Ectodermal cell (in vitro differentiated cells): ENCODE measurements at regions not wholly inside any gene's neighbourhood (a gene's known extent, or its start where the extent isn't known, plus 50 kb on each side); places are given as distances from the start of the nearest gene placed in this dataset.

Experiments used
- H3K27ac ChIP-seq: 2 replicates; pipeline ENCODE4 v1.7.0; 2013; ENCODE audit warnings: mild to moderate bottlenecking, low read depth, low read length; ENCODE audit not compliant: insufficient read depth, poor library complexity, severe bottlenecking
- H3K27me3 ChIP-seq: 2 replicates; pipeline ENCODE4 v1.7.0; 2013; ENCODE audit warnings: mild to moderate bottlenecking, low read length; ENCODE audit not compliant: insufficient read depth, control insufficient read depth, poor library complexity, severe bottlenecking
- H3K36me3 ChIP-seq: one replicate; pipeline ENCODE4 v1.7.0; 2013; ENCODE audit warnings: low read length; ENCODE audit not compliant: control insufficient read depth, insufficient read depth
- H3K4me1 ChIP-seq: one replicate; pipeline ENCODE4 v1.7.0; 2013; ENCODE audit warnings: low read length; ENCODE audit not compliant: control insufficient read depth, insufficient read depth
- H3K4me3 ChIP-seq: 2 replicates; pipeline ENCODE4 v1.7.0; 2013; ENCODE audit warnings: low read depth, low read length, control low read depth; ENCODE audit not compliant: insufficient read depth
- H3K9me3 ChIP-seq: 2 replicates; pipeline ENCODE4 v1.7.0; 2013; ENCODE audit warnings: mild to moderate bottlenecking, low read length, moderate library complexity; ENCODE audit not compliant: control insufficient read depth
- WGBS, 2 experiments: methylation state at CpG; one replicate each; pipeline ENCODE4 v1.1.7; 2013; ENCODE audit warnings: missing lambda C conversion rate in 2 of 2; 5-methylcytosine and 5-hydroxymethylcytosine counted together

- 92 to 95% methylated on average over 7 to 8 of the region's 8 CpGs for WGBS, 2 experiments
- Histone ChIP-seq H3K27me3 (no peaks in the 10 kb centered on the region), H3K36me3 (no peaks in the 10 kb centered on the region), H3K4me3 (no peak overlapping the region), H3K4me1 (no peaks in the 10 kb centered on the region), H3K9me3 (no peaks in the 10 kb centered on the region), H3K27ac (no peak overlapping the region)
Observed at GRCh38 chr14:34368115-34368970, 93.7 kb downstream of the SPTSSA start.

DNA sequence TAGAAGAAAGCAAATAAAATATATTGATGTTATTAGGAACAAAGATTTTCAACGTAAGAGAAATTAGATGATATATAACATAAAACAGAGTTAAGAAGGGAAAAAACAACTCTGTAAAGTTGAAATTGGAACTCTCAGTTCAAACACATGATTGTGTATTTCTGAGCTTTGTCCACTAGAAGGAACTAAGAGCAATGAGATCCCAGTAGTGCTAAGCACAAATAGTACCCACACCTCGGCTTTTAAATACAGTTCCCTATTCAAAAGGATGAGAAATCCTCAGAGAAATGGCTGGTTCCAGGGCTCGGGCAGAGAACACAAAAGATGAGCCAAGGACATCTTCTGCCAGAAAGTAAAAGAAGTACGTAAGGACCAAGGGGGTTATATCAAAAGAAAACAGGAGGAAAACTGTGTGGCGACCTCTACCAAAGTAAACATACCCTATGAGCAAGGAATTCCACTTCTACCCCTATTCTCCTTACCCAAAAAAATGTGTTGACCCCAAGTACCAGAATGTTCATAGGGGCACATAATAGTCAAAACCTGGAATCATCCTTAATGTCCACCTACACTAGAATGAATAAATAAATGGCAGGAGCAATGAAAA is 96.6 kb downstream of the SPTSSA start:
- 74 to 78% methylated on average over 4 to 5 of the region's 5 CpGs for WGBS, 2 experiments
- Histone ChIP-seq H3K27ac (no peak overlapping the region), H3K9me3 (no peaks in the 10 kb centered on the region), H3K27me3 (no peaks in the 10 kb centered on the region), H3K4me3 (no peak overlapping the region), H3K36me3 (no peaks in the 10 kb centered on the region), H3K4me1 (no peaks in the 10 kb centered on the region)

GRCh38 chr14:34364201-34364600 is 97.8 kb downstream of the SPTSSA start:
- Histone ChIP-seq H3K27me3 (no peaks in the 10 kb centered on the region), H3K4me3 (no peak overlapping the region), H3K9me3 (no peaks in the 10 kb centered on the region), H3K36me3 (no peaks in the 10 kb centered on the region), H3K27ac (no peak overlapping the region), H3K4me1 (no peaks in the 10 kb centered on the region)
- WGBS, 2 experiments, result 93% methylated on average over 6 of the region's 6 CpGs

DNA sequence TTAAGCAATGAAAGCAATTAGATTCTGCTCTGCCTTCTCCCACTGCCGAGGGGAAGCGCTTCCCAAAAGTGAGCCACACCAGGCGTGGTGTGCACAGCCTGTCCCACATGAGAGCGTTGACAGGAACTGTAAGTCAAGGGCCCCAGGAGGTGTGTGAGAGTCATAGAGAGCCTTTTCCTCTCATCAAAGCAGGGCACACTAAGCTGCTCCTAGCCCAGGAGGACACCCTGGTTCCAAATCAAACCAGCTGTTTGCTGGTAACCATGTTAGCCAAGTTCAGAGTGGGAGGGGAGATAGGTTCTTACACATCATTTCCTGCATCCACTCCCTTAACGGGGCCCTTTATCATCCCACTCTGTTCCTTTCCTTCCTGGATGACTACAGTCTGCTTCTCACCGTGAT is 98.3 kb downstream of the SPTSSA start:
- Histone ChIP-seq H3K27ac (no peak overlapping the region), H3K9me3 (no peaks in the 10 kb centered on the region), H3K4me3 (no peak overlapping the region), H3K36me3 (no peaks in the 10 kb centered on the region), H3K4me1 (no peaks in the 10 kb centered on the region), H3K27me3 (no peaks in the 10 kb centered on the region)
- WGBS, 2 experiments, result 78 to 79% methylated on average over 6 of the region's 6 CpGs

DNA sequence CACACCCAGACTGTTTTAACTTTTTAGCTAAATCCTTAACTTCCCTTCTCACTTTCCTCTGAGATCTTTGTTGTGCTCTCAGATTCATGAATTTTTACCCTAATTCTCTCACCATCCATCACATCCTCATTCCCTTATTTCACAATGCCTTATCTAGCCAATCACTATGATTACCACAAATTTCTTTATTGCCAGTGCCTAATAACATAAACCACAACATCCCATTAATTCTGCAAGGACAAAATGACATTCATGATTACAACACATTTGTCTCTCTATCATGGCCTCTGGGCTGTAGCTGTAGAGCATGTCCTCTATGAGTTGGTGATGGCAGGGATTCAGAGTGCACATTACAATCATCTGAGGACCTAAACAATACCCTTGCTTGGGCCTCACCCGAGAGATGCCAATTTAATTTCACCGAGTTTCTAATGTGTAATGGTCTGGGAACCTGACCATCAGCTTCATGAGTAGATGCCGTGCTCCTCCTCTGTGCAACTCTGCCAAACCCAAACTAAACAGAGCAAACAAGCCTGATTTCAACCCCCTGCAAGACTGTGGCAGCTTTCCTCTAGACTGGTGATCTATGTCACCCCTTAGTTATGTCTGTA is 99.3 kb downstream of the SPTSSA start:
- Histone ChIP-seq H3K27me3 (no peaks in the 10 kb centered on the region), H3K9me3 (no peaks in the 10 kb centered on the region), H3K36me3 (no peaks in the 10 kb centered on the region), H3K4me3 (no peak overlapping the region), H3K27ac (no peak overlapping the region), H3K4me1 (no peaks in the 10 kb centered on the region)
- WGBS, 2 experiments, result 88 to 93% methylated on average over 3 of the region's 3 CpGs

- 93 to 98% methylated on average over 2 of the region's 2 CpGs for WGBS, 2 experiments
- no peaks in the 10 kb centered on the region for H3K4me1 ChIP-seq
- no peak overlapping the region for H3K4me3 ChIP-seq
- H3K27ac ChIP-seq, result no peak overlapping the region
- no peaks in the 10 kb centered on the region for H3K9me3 ChIP-seq
- H3K27me3 ChIP-seq, result no peaks in the 10 kb centered on the region
- H3K36me3 ChIP-seq, result no peaks in the 10 kb centered on the region
Observed at GRCh38 chr14:34361504-34362011, 100.5 kb downstream of the SPTSSA start.

DNA sequence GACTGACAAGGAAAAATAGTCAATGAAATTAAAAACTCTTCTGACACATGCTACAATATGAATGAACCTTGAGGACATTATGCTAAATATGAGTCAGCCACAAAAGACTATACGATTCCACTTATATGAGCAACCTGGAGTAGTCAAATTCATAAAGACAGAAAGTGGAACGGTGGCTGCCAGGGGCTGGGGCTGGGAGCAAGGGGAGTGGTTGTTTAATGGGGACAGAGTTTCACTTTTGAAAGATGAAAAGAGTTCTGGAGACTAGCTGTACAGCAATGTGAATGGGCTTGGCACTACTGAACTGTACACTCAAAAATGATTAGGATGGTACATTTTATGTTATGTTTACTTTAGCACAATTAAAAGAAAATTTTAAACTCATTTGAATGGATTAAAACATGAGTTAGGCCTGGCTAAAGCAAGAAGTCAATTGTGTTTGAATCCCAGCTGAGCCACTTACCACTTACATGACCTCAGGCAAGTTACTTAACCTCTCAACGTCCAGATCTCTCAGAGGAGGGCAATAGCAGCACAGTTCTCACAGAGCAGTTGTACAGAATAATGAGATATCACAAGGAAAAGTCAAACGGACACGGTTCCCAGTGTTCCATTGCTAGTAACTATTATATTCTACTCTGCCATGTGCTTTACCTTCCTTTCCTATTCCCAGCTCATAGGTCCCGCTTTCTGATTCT is 102.5 kb downstream of the SPTSSA start:
- WGBS, 2 experiments, result 67 to 72% methylated on average over 6 of the region's 6 CpGs
- H3K36me3 ChIP-seq, result no peaks in the 10 kb centered on the region
- H3K4me1 ChIP-seq, result no peaks in the 10 kb centered on the region
- H3K27me3 ChIP-seq, result no peaks in the 10 kb centered on the region
- H3K4me3 ChIP-seq, result no peak overlapping the region
- no peaks in the 10 kb centered on the region for H3K9me3 ChIP-seq
- no peak overlapping the region for H3K27ac ChIP-seq

DNA sequence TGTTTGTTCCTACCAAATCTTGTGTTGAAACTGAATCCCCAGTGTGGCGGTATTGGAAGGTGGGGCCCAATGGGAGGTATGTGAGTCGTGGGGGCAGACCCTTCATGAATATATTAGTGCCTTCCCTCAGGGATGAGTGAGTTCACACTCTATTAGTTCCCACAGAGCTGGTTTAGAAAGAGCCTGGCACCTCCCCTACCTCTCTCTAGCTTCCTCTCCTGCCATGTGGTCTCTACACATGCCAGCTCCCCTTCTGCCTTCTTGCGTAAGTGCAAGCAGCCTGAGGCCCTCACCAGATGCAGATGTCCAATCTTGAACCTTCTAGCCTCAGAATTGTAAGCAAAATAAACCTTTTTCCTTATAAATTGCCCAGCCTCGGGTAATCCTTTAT is 105.8 kb downstream of the SPTSSA start:
- no peaks in the 10 kb centered on the region for H3K9me3 ChIP-seq
- H3K36me3 ChIP-seq, result no peaks in the 10 kb centered on the region
- WGBS, 2 experiments, result 79 to 85% methylated on average over 4 of the region's 4 CpGs
- H3K27ac ChIP-seq, result no peak overlapping the region
- no peaks in the 10 kb centered on the region for H3K27me3 ChIP-seq
- no peaks in the 10 kb centered on the region for H3K4me1 ChIP-seq
- no peak overlapping the region for H3K4me3 ChIP-seq

- 96 to 98% methylated on average over 2 of the region's 2 CpGs for WGBS, 2 experiments
- H3K27me3 ChIP-seq, result no peaks in the 10 kb centered on the region
- no peaks in the 10 kb centered on the region for H3K36me3 ChIP-seq
- no peaks in the 10 kb centered on the region for H3K9me3 ChIP-seq
- H3K27ac ChIP-seq, result no peak overlapping the region
- no peaks in the 10 kb centered on the region for H3K4me1 ChIP-seq
- no peak overlapping the region for H3K4me3 ChIP-seq
Observed at GRCh38 chr14:34355584-34356263, 106.3 kb downstream of the SPTSSA start.
